ENCODE measurements at regions not wholly inside any gene's neighbourhood (a gene's known extent, or its start where the extent isn't known, plus 50 kb on each side); places are given as distances from the start of the nearest gene placed in this dataset.
"Not testable (repeated sequence)": the region's sequence is repeated elsewhere in the genome, so short reads cannot be mapped to it uniquely, and the experiment has no call there.

- DNase-seq, result no peak
Observed at GRCh38 chr4:138609943-138610350, 367.8 kb upstream of the SLC7A11 start.

GRCh38 chr4:138604556-138604955, 362.4 kb upstream of the SLC7A11 start:
- no peak for DNase-seq

GRCh38 chr4:138602664-138603063, 360.5 kb upstream of the SLC7A11 start:
- no peak for DNase-seq

- no peak for DNase-seq
Observed at GRCh38 chr4:138599965-138600364, 357.8 kb upstream of the SLC7A11 start.

- DNase-seq, result no peak
Observed at GRCh38 chr4:138598226-138598625, 356.1 kb upstream of the SLC7A11 start.

- no peak for DNase-seq
Observed at GRCh38 chr4:138596896-138597295, 354.7 kb upstream of the SLC7A11 start.

- no peak for DNase-seq
Observed at GRCh38 chr4:138595731-138596460, 353.7 kb upstream of the SLC7A11 start.

GRCh38 chr4:138595171-138595570, 353.0 kb upstream of the SLC7A11 start:
- DNase-seq, result no peak

GRCh38 chr4:138592796-138593195, 350.6 kb upstream of the SLC7A11 start:
- no peak for DNase-seq

- DNase-seq, result no peak
Observed at GRCh38 chr4:138591808-138592207, 349.7 kb upstream of the SLC7A11 start.

- no peak for DNase-seq
Observed at GRCh38 chr4:138588501-138588900, 346.4 kb upstream of the SLC7A11 start.

GRCh38 chr4:138579146-138579545, 337.0 kb upstream of the SLC7A11 start:
- DNase-seq, result no peak

- DNase-seq, result not testable (repeated sequence)
Observed at GRCh38 chr4:138577826-138578225, 335.7 kb upstream of the SLC7A11 start.

- DNase-seq, result no peak
Observed at GRCh38 chr4:138577145-138577544, 335.0 kb upstream of the SLC7A11 start.

- no peak for DNase-seq
Observed at GRCh38 chr4:138576684-138577083, 334.5 kb upstream of the SLC7A11 start.

- DNase-seq, result no peak
Observed at GRCh38 chr4:138573246-138573645, 331.1 kb upstream of the SLC7A11 start.

GRCh38 chr4:138572007-138572406, 329.9 kb upstream of the SLC7A11 start:
- no peak for DNase-seq

GRCh38 chr4:138567696-138568095, 325.5 kb upstream of the SLC7A11 start:
- no peak for DNase-seq

- DNase-seq, result no peak
Observed at GRCh38 chr4:138565576-138565975, 323.4 kb upstream of the SLC7A11 start.

- DNase-seq, result no peak
Observed at GRCh38 chr4:138562544-138562991, 320.4 kb upstream of the SLC7A11 start.

- DNase-seq, result no peak
Observed at GRCh38 chr4:138561906-138562305, 319.8 kb upstream of the SLC7A11 start.

GRCh38 chr4:138561276-138561880, 319.2 kb upstream of the SLC7A11 start:
- no peak for DNase-seq

- DNase-seq, result no peak
Observed at GRCh38 chr4:138560448-138560847, 318.3 kb upstream of the SLC7A11 start.

- DNase-seq, result no peak
Observed at GRCh38 chr4:138558886-138559285, 316.7 kb upstream of the SLC7A11 start.

- no peak for DNase-seq
Observed at GRCh38 chr4:138555584-138555983, 313.4 kb upstream of the SLC7A11 start.
